ENCODE measurements at regions not wholly inside any gene's neighbourhood (a gene's known extent, or its start where the extent isn't known, plus 50 kb on each side); places are given as distances from the start of the nearest gene placed in this dataset.

GRCh38 chr12:11559626-11560340 lies 89.7 kb upstream of the ETV6 start:
- no peak for TF ChIP-seq POLR2AphosphoS5 (IDR thresholded peaks at IDR 0.05; ENCODE audit: insufficient read depth in 1 of 2, low read depth in 1 of 2)
- TF ChIP-seq CTCF (IDR thresholded peaks at IDR 0.05): no peak
- no peak for TF ChIP-seq POLR2A (IDR thresholded peaks at IDR 0.05)

All from vagina (tissue), 2 donors.